ENCODE measurements at regions not wholly inside any gene's neighbourhood (a gene's known extent, or its start where the extent isn't known, plus 50 kb on each side); places are given as distances from the start of the nearest gene placed in this dataset.

GRCh38 chr5:3110371-3110770 is 358.9 kb upstream of the IRX2 start:
- DNase-seq (ENCODE audit: low read depth, low spot score) = no peak
- Histone ChIP-seq H3K79me2 (ENCODE audit: insufficient read depth, low read length) (no peaks in the 10 kb centered on the region), H3K36me3 (ENCODE audit: control insufficient read depth in 1 of 2, insufficient read depth in 2 of 2, low read length in 2 of 2) (no peaks in the 10 kb centered on the region), H3K9ac (ENCODE audit: low read length) (no peak overlapping the region), H2AFZ (ENCODE audit: low read depth, low read length, poor library complexity, severe bottlenecking) (no peak overlapping the region), H3K4me3 (replicated peaks in 1 of 2; ENCODE audit: low read depth in 1 of 2, low read length in 2 of 2) (no peak overlapping the region), H3K27ac (ENCODE audit: low read depth, low read length) (no peak overlapping the region), H4K20me1 (ENCODE audit: insufficient read depth) (no peaks in the 10 kb centered on the region), H3K9me3 (ENCODE audit: control insufficient read depth in 1 of 2, insufficient read depth in 1 of 2, low read depth in 1 of 2, low read length in 2 of 2) (peaks cover 0 to 16% of the 10 kb centered on the region in 2 experiments; a peak in 2 of 4 replicates), H3K4me1 (ENCODE audit: control insufficient read depth in 1 of 2, insufficient read depth in 2 of 2, low read length in 2 of 2) (no peaks in the 10 kb centered on the region), H3K9me2 (ENCODE audit: insufficient read depth) (no peaks in the 10 kb centered on the region), H3K4me2 (ENCODE audit: low read length) (no peak overlapping the region), H3K27me3 (ENCODE audit: insufficient read depth, low read length) (no peaks in the 10 kb centered on the region)
- RAD21 ChIA-PET (ENCODE audit: low non-redundant PET in 1 of 2, low total read pairs in 2 of 2, uncharacterized antibody in 2 of 2, unreplicated experiment in 2 of 2) = no interaction called here
- TF ChIP-seq, protein P1, sequence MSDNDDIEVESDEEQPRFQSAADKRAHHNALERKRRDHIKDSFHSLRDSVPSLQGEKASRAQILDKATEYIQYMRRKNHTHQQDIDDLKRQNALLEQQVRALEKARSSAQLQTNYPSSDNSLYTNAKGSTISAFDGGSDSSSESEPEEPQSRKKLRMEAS (IDR thresholded peaks at IDR 0.05) = no peak
- TF ChIP-seq ATF3 (IDR thresholded peaks at IDR 0.05) = no peak
- TF ChIP-seq, protein P2, sequence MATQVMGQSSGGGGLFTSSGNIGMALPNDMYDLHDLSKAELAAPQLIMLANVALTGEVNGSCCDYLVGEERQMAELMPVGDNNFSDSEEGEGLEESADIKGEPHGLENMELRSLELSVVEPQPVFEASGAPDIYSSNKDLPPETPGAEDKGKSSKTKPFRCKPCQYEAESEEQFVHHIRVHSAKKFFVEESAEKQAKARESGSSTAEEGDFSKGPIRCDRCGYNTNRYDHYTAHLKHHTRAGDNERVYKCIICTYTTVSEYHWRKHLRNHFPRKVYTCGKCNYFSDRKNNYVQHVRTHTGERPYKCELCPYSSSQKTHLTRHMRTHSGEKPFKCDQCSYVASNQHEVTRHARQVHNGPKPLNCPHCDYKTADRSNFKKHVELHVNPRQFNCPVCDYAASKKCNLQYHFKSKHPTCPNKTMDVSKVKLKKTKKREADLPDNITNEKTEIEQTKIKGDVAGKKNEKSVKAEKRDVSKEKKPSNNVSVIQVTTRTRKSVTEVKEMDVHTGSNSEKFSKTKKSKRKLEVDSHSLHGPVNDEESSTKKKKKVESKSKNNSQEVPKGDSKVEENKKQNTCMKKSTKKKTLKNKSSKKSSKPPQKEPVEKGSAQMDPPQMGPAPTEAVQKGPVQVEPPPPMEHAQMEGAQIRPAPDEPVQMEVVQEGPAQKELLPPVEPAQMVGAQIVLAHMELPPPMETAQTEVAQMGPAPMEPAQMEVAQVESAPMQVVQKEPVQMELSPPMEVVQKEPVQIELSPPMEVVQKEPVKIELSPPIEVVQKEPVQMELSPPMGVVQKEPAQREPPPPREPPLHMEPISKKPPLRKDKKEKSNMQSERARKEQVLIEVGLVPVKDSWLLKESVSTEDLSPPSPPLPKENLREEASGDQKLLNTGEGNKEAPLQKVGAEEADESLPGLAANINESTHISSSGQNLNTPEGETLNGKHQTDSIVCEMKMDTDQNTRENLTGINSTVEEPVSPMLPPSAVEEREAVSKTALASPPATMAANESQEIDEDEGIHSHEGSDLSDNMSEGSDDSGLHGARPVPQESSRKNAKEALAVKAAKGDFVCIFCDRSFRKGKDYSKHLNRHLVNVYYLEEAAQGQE (IDR thresholded peaks at IDR 0.05; ENCODE audit: low read depth) = no peak
- TF ChIP-seq EGR1 (IDR thresholded peaks at IDR 0.05; ENCODE audit: low read depth) = no peak
- no peak for TF ChIP-seq EZH2 (IDR thresholded peaks at IDR 0.05)
- no peak for TF ChIP-seq POLR2A (IDR thresholded peaks at IDR 0.05; ENCODE audit: borderline replicate concordance, extremely low read depth, insufficient read depth, insufficient read length)
- no peak for TF ChIP-seq SP1 (IDR thresholded peaks at IDR 0.05; ENCODE audit: low read depth)
- TF ChIP-seq YY1 (IDR thresholded peaks at IDR 0.05; ENCODE audit: extremely low read depth, insufficient replicate concordance, low read depth, low read length) = no peak
- TF ChIP-seq, protein P3, sequence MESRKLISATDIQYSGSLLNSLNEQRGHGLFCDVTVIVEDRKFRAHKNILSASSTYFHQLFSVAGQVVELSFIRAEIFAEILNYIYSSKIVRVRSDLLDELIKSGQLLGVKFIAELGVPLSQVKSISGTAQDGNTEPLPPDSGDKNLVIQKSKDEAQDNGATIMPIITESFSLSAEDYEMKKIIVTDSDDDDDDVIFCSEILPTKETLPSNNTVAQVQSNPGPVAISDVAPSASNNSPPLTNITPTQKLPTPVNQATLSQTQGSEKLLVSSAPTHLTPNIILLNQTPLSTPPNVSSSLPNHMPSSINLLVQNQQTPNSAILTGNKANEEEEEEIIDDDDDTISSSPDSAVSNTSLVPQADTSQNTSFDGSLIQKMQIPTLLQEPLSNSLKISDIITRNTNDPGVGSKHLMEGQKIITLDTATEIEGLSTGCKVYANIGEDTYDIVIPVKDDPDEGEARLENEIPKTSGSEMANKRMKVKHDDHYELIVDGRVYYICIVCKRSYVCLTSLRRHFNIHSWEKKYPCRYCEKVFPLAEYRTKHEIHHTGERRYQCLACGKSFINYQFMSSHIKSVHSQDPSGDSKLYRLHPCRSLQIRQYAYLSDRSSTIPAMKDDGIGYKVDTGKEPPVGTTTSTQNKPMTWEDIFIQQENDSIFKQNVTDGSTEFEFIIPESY (IDR thresholded peaks at IDR 0.05; ENCODE audit: extremely low read depth, insufficient replicate concordance, low read length) = no peak
- no peak for TF ChIP-seq JUND (IDR thresholded peaks at IDR 0.05)
- no peak for TF ChIP-seq RAD21 (IDR thresholded peaks at IDR 0.05; ENCODE audit: low read depth)
- TF ChIP-seq CBX3 (IDR thresholded peaks at IDR 0.05; ENCODE audit: low read depth) = no peak
- TF ChIP-seq SIN3A (IDR thresholded peaks at IDR 0.05; ENCODE audit: low read depth) = no peak
- TF ChIP-seq EZH2phosphoT487 (IDR thresholded peaks at IDR 0.05; ENCODE audit: borderline replicate concordance) = no peak
- TF ChIP-seq CTCF (IDR thresholded peaks at IDR 0.05 in 2 of 3, conservative IDR thresholded peaks at IDR 0.05 in 1 of 3; ENCODE audit: borderline replicate concordance in 1 of 3, insufficient read depth in 1 of 3, low read depth in 2 of 3, low read length in 2 of 3) = no peak
- POLR2A ChIA-PET = no interaction called here
- ATAC-seq = no peak
- intact Hi-C loops (cut with micrococcal nuclease) = no loop called here
- CTCF ChIA-PET = no interaction called here
- BruUV-seq (replicated peaks) = no TSS peak
